ENCODE measurements at regions not wholly inside any gene's neighbourhood (a gene's known extent, or its start where the extent isn't known, plus 50 kb on each side); places are given as distances from the start of the nearest gene placed in this dataset.

DNA sequence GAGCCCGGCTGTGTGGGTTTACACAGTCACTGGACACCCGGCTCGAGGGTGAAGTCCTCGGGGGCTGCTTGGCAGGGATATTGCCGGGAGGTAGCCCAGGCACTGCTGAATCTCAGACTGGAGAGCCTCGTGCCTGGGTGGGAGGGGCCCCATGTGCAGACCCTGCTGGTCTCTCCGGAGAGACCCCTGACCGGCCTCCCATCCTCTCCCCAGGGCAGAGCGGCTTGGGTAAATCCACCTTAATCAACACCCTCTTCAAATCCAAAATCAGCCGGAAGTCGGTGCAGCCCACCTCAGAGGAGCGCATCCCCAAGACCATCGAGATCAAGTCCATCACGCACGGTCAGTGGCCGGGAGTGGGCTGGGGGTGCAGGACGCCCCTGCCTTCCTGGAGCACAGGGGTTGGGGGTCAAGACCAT, 346.5 kb downstream of the SEC14L1 start:
- TF ChIP-seq, protein P1, sequence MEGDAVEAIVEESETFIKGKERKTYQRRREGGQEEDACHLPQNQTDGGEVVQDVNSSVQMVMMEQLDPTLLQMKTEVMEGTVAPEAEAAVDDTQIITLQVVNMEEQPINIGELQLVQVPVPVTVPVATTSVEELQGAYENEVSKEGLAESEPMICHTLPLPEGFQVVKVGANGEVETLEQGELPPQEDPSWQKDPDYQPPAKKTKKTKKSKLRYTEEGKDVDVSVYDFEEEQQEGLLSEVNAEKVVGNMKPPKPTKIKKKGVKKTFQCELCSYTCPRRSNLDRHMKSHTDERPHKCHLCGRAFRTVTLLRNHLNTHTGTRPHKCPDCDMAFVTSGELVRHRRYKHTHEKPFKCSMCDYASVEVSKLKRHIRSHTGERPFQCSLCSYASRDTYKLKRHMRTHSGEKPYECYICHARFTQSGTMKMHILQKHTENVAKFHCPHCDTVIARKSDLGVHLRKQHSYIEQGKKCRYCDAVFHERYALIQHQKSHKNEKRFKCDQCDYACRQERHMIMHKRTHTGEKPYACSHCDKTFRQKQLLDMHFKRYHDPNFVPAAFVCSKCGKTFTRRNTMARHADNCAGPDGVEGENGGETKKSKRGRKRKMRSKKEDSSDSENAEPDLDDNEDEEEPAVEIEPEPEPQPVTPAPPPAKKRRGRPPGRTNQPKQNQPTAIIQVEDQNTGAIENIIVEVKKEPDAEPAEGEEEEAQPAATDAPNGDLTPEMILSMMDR (IDR thresholded peaks at IDR 0.05; ENCODE audit: low read depth, low read length, poor library complexity, severe bottlenecking), result no peak
- TF ChIP-seq EZH2phosphoT487 (IDR thresholded peaks at IDR 0.05; ENCODE audit: borderline replicate concordance, low read length), result no peak
